Transverse colon (tissue), 3 donors: ENCODE measurements at regions not wholly inside any gene's neighbourhood (a gene's known extent, or its start where the extent isn't known, plus 50 kb on each side); places are given as distances from the start of the nearest gene placed in this dataset.

Experiments used
- EP300 ChIP-seq: sonication (generic); formaldehyde crosslinking; IDR thresholded peaks from one replicate; pipeline ENCODE4 v1.6.1; 2017; ENCODE audit warnings: antibody characterized with exemption, low read depth
- POLR2A ChIP-seq: fragments of 450-650 bp; IDR thresholded peaks from one replicate; pipeline ENCODE4 v1.6.1; 2016; ENCODE audit warnings: antibody characterized with exemption, mild to moderate bottlenecking, moderate library complexity
- TF ChIP-seq, protein P1 (sequence below), 5 experiments: fragments of 200-600 bp in 3 of 5; fragments of 450-650 bp in 2 of 5; sonication (generic) in 3 of 5; IDR thresholded peaks; 1 replicate in 2 of 5; 2 replicates in 3 of 5; pipeline ENCODE4 v1.5.1; 2016 to 2017; ENCODE audit warnings: antibody characterized with exemption in 5 of 5, inconsistent platforms in 3 of 5, mild to moderate bottlenecking in 2 of 5, moderate library complexity in 1 of 5

DNA sequence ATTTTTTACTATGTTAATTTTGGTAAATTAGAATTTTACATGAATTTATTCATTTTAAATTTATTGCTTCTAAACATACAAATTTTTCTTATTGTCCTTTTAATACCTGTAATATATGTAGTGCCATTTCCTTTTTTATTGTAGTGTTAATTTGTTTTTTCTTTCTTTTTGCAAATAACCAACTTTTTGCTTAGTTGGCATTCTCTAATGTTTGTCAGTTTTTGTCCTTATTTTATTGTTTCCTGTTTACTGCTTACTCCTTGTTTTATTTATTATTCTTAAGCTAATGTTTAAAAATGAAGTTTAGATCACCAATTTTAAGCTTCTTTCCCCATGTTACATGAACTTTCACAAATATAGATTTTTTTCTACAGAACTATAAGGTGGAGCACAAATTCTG, 516.6 kb downstream of the SLITRK1 start:
- TF ChIP-seq, protein P1, sequence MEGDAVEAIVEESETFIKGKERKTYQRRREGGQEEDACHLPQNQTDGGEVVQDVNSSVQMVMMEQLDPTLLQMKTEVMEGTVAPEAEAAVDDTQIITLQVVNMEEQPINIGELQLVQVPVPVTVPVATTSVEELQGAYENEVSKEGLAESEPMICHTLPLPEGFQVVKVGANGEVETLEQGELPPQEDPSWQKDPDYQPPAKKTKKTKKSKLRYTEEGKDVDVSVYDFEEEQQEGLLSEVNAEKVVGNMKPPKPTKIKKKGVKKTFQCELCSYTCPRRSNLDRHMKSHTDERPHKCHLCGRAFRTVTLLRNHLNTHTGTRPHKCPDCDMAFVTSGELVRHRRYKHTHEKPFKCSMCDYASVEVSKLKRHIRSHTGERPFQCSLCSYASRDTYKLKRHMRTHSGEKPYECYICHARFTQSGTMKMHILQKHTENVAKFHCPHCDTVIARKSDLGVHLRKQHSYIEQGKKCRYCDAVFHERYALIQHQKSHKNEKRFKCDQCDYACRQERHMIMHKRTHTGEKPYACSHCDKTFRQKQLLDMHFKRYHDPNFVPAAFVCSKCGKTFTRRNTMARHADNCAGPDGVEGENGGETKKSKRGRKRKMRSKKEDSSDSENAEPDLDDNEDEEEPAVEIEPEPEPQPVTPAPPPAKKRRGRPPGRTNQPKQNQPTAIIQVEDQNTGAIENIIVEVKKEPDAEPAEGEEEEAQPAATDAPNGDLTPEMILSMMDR (IDR thresholded peaks at IDR 0.05): no peak
- TF ChIP-seq EP300 (no peak), POLR2A (no peak)
